Left lung (tissue), 4 donors: ENCODE measurements at regions not wholly inside any gene's neighbourhood (a gene's known extent, or its start where the extent isn't known, plus 50 kb on each side); places are given as distances from the start of the nearest gene placed in this dataset.
A peak's percentile ranks its signal among the peaks of the same experiment; 100 is the strongest.
"Not testable (repeated sequence)": the region's sequence is repeated elsewhere in the genome, so short reads cannot be mapped to it uniquely, and the experiment has no call there.

Source experiments
- ATAC-seq: fragments of 200-7000 bp; cut with Tn5 transposase; one replicate; pipeline ENCODE4 v1.9.1; 2020; ENCODE audit warnings: moderate library complexity
- DNase-seq, 4 donors: peaks; one replicate each; pipeline ENCODE4 v3.0.0-alpha.2; 2013 to 2020
- H3K27ac ChIP-seq, 2 donors: fragments of 200-600 bp; sonication (generic) in 1 of 2; one replicate each; pipeline versions ENCODE4 v1.5.0 to v1.8.0; 2020 to 2021
- H3K27me3 ChIP-seq, 2 donors: fragments of 200-600 bp; sonication (generic) in 1 of 2; one replicate each; pipeline versions ENCODE4 v1.5.0 to v1.8.0; 2020 to 2021
- H3K36me3 ChIP-seq, 2 donors: fragments of 200-600 bp; sonication (generic) in 1 of 2; one replicate each; pipeline versions ENCODE4 v1.5.0 to v1.8.0; 2020 to 2021
- H3K4me1 ChIP-seq, 2 donors: fragments of 200-600 bp; one replicate each; pipeline ENCODE4 v1.8.0; 2021
- H3K4me3 ChIP-seq, 2 donors: fragments of 200-600 bp; sonication (generic) in 1 of 2; one replicate each; pipeline versions ENCODE4 v1.5.0 to v1.8.0; 2020 to 2021; ENCODE audit warnings: mild to moderate bottlenecking in 1 of 2
- H3K9me3 ChIP-seq, 2 donors: fragments of 200-600 bp; sonication (generic) in 1 of 2; one replicate each; pipeline versions ENCODE4 v1.5.0 to v1.8.0; 2020 to 2021
- CTCF ChIP-seq, 2 donors: fragments of 200-600 bp; sonication (generic) in 1 of 2; IDR thresholded peaks; one replicate each; pipeline versions ENCODE4 v1.5.0 to v1.8.0; 2021; ENCODE audit warnings: antibody characterized with exemption in 2 of 2
- intact Hi-C, 2 donors: fragments of 100-400 bp; cut with DNase I; formaldehyde crosslinking; loops; one replicate each; pipeline versions ENCODE4 v1.11.2 to v1.14.2; 2022
- donor health status: DM: no; HTN: yes; CAD: no.
- donor health status: DM: no; HTN: no; CAD: no.

GRCh38 chr2:131827481-131828163, 299.9 kb downstream of the CCDC74A start:
- no peaks in the 10 kb centered on the region for H3K36me3 ChIP-seq
- no peak overlapping the region for H3K27ac ChIP-seq
- TF ChIP-seq CTCF (IDR thresholded peaks at IDR 0.05) = no peak
- intact Hi-C loops = no loop called here
- peaks cover 0 to 36% of the 10 kb centered on the region in 2 donors for H3K27me3 ChIP-seq
- no peaks in the 10 kb centered on the region for H3K4me1 ChIP-seq
- DNase-seq (peak in 1 of 4 donors; percentile 62), ATAC-seq (no peak)
- H3K4me3 ChIP-seq = no peak overlapping the region
- H3K9me3 ChIP-seq = peaks cover 0 to 22% of the 10 kb centered on the region in 2 donors

GRCh38 chr2:131828164-131828561, 300.5 kb downstream of the CCDC74A start:
- no peak for TF ChIP-seq CTCF (IDR thresholded peaks at IDR 0.05)
- intact Hi-C loops = no loop called here
- ATAC-seq (no peak), DNase-seq (peak in 1 of 4 donors; percentile 47)
- Histone ChIP-seq H3K9me3 (peaks cover 0 to 22% of the 10 kb centered on the region in 2 donors), H3K4me1 (no peaks in the 10 kb centered on the region), H3K4me3 (no peak overlapping the region), H3K27ac (no peak overlapping the region), H3K36me3 (no peaks in the 10 kb centered on the region), H3K27me3 (peaks cover 0 to 37% of the 10 kb centered on the region in 2 donors)

GRCh38 chr2:131828633-131829455, 301.2 kb downstream of the CCDC74A start:
- ATAC-seq, H3K27ac ChIP-seq, intact Hi-C loops, H3K36me3 ChIP-seq, H3K4me3 ChIP-seq, H3K4me1 ChIP-seq: not testable (repeated sequence)
- peak in 1 of 4 donors; percentile 74 for DNase-seq
- H3K9me3 ChIP-seq = peaks cover 0 to 22% of the 10 kb centered on the region in 2 donors
- peaks cover 0 to 37% of the 10 kb centered on the region in 2 donors for H3K27me3 ChIP-seq

GRCh38 chr2:131829456-131830241, 302.0 kb downstream of the CCDC74A start:
- ATAC-seq, intact Hi-C loops, H3K4me1 ChIP-seq, H3K4me3 ChIP-seq, H3K36me3 ChIP-seq, H3K27ac ChIP-seq: not testable (repeated sequence)
- DNase-seq = peak in 1 of 4 donors; percentile 55
- H3K9me3 ChIP-seq = peaks cover 0 to 22% of the 10 kb centered on the region in 2 donors
- peaks cover 0 to 37% of the 10 kb centered on the region in 2 donors for H3K27me3 ChIP-seq

- ATAC-seq, H3K27ac ChIP-seq, intact Hi-C loops, H3K4me1 ChIP-seq, H3K36me3 ChIP-seq, H3K4me3 ChIP-seq: not testable (repeated sequence)
- Histone ChIP-seq H3K9me3 (peaks cover 0 to 22% of the 10 kb centered on the region in 2 donors), H3K27me3 (peaks cover 0 to 37% of the 10 kb centered on the region in 2 donors)
- DNase-seq = peak in 1 of 4 donors; percentile 72
These were observed 302.7 kb downstream of the CCDC74A start for GRCh38 chr2:131830242-131830945.

GRCh38 chr2:131830946-131831310, 303.2 kb downstream of the CCDC74A start:
- H3K36me3 ChIP-seq, H3K27ac ChIP-seq, ATAC-seq, H3K4me3 ChIP-seq, H3K4me1 ChIP-seq, intact Hi-C loops: not testable (repeated sequence)
- Histone ChIP-seq H3K9me3 (peaks cover 0 to 22% of the 10 kb centered on the region in 2 donors), H3K27me3 (peaks cover 0 to 37% of the 10 kb centered on the region in 2 donors)
- peak in 1 of 4 donors; percentile 65 for DNase-seq

- intact Hi-C loops, H3K4me1 ChIP-seq, H3K36me3 ChIP-seq, H3K27ac ChIP-seq, H3K4me3 ChIP-seq, ATAC-seq: not testable (repeated sequence)
- peak in 1 of 4 donors; percentile 75 for DNase-seq
- peaks cover 0 to 22% of the 10 kb centered on the region in 2 donors for H3K9me3 ChIP-seq
- peaks cover 0 to 37% of the 10 kb centered on the region in 2 donors for H3K27me3 ChIP-seq
These were observed 303.9 kb downstream of the CCDC74A start for GRCh38 chr2:131831450-131832208.

- Histone ChIP-seq H3K9me3 (peaks cover 0 to 22% of the 10 kb centered on the region in 2 donors), H3K27me3 (peaks cover 0 to 37% of the 10 kb centered on the region in 2 donors)
- intact Hi-C loops, ATAC-seq, H3K36me3 ChIP-seq, H3K4me1 ChIP-seq, H3K27ac ChIP-seq, H3K4me3 ChIP-seq: not testable (repeated sequence)
- peak in 1 of 4 donors; percentile 29 for DNase-seq
These were observed 304.6 kb downstream of the CCDC74A start for GRCh38 chr2:131832209-131832780.

- ATAC-seq, H3K4me1 ChIP-seq, H3K4me3 ChIP-seq, H3K36me3 ChIP-seq, intact Hi-C loops, H3K27ac ChIP-seq: not testable (repeated sequence)
- Histone ChIP-seq H3K27me3 (peaks cover 0 to 37% of the 10 kb centered on the region in 2 donors), H3K9me3 (peaks cover 0 to 17% of the 10 kb centered on the region in 2 donors)
- DNase-seq = peak in 1 of 4 donors; percentile 38
These were observed 305.2 kb downstream of the CCDC74A start for GRCh38 chr2:131832917-131833316.
